IMR-90 (cell line): ENCODE measurements at regions not wholly inside any gene's neighbourhood (a gene's known extent, or its start where the extent isn't known, plus 50 kb on each side); places are given as distances from the start of the nearest gene placed in this dataset.

Experiments
- ATAC-seq: fragments of 200-7000 bp; cut with Tn5 transposase; 2 replicates; pipeline ENCODE4 v1.9.1; 2020; ENCODE audit warnings: low read depth, mild to moderate bottlenecking, moderate library complexity
- BruUV-seq: library from RNA; stranded (reverse); fragments of 400-500 nt; replicated peaks from 2 replicates; lab custom pipeline; 2021; lab: Mats Ljungman, UMichigan
- CTCF ChIA-PET: fragments of 300-600 bp; formaldehyde crosslinking; extraction: SDS; loops from one replicate; lab custom pipeline; 2021; ENCODE audit warnings: antibody characterized with exemption; lab: Yijun Ruan, JAX
- POLR2A ChIA-PET: fragments of 300-600 bp; sonication (Branson Sonifier 250); formaldehyde crosslinking; loops from one replicate; lab custom pipeline; 2022; ENCODE audit warnings: antibody characterized with exemption; ENCODE audit not compliant: unreplicated experiment; lab: Charles Lee
- DNase-seq: peaks from one replicate; pipeline ENCODE4 v3.0.0; 2013
- H2AFZ ChIP-seq: replicated peaks from 2 replicates; pipeline ENCODE3; 2013; ENCODE audit warnings: low read length, mild to moderate bottlenecking; ENCODE audit not compliant: poor library complexity
- H2AK5ac ChIP-seq: 2 replicates; pipeline ENCODE4 v1.6.1; 2013; ENCODE audit warnings: low read depth, low read length, inconsistent platforms
- H2AK9ac ChIP-seq: replicated peaks from 2 replicates; pipeline ENCODE3; 2013; ENCODE audit warnings: mild to moderate bottlenecking, low read depth, low read length, moderate library complexity; ENCODE audit not compliant: poor library complexity
- H2BK120ac ChIP-seq: 2 replicates; pipeline ENCODE4 v1.6.1; 2013; ENCODE audit warnings: low read depth, low read length, inconsistent platforms
- H2BK15ac ChIP-seq: 3 replicates; pipeline ENCODE4 v1.6.1; 2013; ENCODE audit warnings: low read depth, low read length, inconsistent platforms
- H2BK20ac ChIP-seq: 2 replicates; pipeline ENCODE4 v1.6.1; 2013; ENCODE audit warnings: low read depth, mild to moderate bottlenecking, inconsistent platforms, low read length, moderate library complexity
- H2BK5ac ChIP-seq: 2 replicates; pipeline ENCODE4 v1.6.1; 2013; ENCODE audit warnings: mild to moderate bottlenecking, low read depth, low read length, inconsistent platforms; ENCODE audit not compliant: poor library complexity, severe bottlenecking
- H3K14ac ChIP-seq: replicated peaks from 2 replicates; pipeline ENCODE4 v1.6.1; 2013; ENCODE audit warnings: low read depth, low read length, inconsistent platforms
- H3K18ac ChIP-seq: 2 replicates; pipeline ENCODE4 v1.6.1; 2013; ENCODE audit warnings: low read depth, low read length, control low read depth
- H3K23ac ChIP-seq: 2 replicates; pipeline ENCODE4 v1.6.1; 2013; ENCODE audit warnings: low read depth, low read length, inconsistent platforms
- H3K27ac ChIP-seq: 2 replicates; pipeline ENCODE4 v1.5.1; 2013; ENCODE audit warnings: mild to moderate bottlenecking, control low read depth, low read length; ENCODE audit not compliant: insufficient read depth
- H3K27me3 ChIP-seq: 2 replicates; pipeline ENCODE4 v1.6.1; 2013; ENCODE audit warnings: low read length; ENCODE audit not compliant: control insufficient read depth, insufficient read depth
- H3K36me3 ChIP-seq: 2 replicates; pipeline ENCODE4 v1.6.1; 2013; ENCODE audit warnings: low read length, mixed read lengths; ENCODE audit not compliant: control insufficient read depth, insufficient read depth
- H3K4ac ChIP-seq: 2 replicates; pipeline ENCODE4 v1.6.1; 2013; ENCODE audit warnings: low read depth, low read length, inconsistent platforms
- H3K4me1 ChIP-seq: 2 replicates; pipeline ENCODE4 v1.6.1; 2013; ENCODE audit warnings: low read length, mixed read lengths; ENCODE audit not compliant: control insufficient read depth, insufficient read depth
- H3K4me2 ChIP-seq: 2 replicates; pipeline ENCODE4 v1.6.1; 2013; ENCODE audit warnings: low read depth, mild to moderate bottlenecking, control low read depth, low read length, moderate library complexity
- H3K4me3 ChIP-seq: 2 replicates; pipeline ENCODE4 v1.5.1; 2013; ENCODE audit warnings: low read depth, mild to moderate bottlenecking, control low read depth, low read length, moderate library complexity; ENCODE audit not compliant: insufficient read depth
- H3K56ac ChIP-seq: 2 replicates; pipeline ENCODE4 v1.6.1; 2013; ENCODE audit warnings: low read length, inconsistent platforms; ENCODE audit not compliant: insufficient read depth; ENCODE audit errors: extremely low read depth
- H3K79me1 ChIP-seq, 2 experiments: 2 replicates each; pipeline ENCODE4 v1.6.1; 2013; ENCODE audit warnings: low read length in 2 of 2, inconsistent platforms in 1 of 2, low read depth in 1 of 2
- H3K9ac ChIP-seq: 2 replicates; pipeline ENCODE4 v1.6.1; 2013; ENCODE audit warnings: low read depth, low read length, control low read depth
- H3K9me1 ChIP-seq: 2 replicates; pipeline ENCODE4 v1.6.1; 2013; ENCODE audit warnings: low read length, inconsistent platforms; ENCODE audit not compliant: insufficient read depth
- H3K9me3 ChIP-seq: 2 replicates; pipeline ENCODE4 v1.6.1; 2013; ENCODE audit warnings: low read length; ENCODE audit not compliant: control insufficient read depth, insufficient read depth
- H4K20me1 ChIP-seq: 2 replicates; pipeline ENCODE4 v1.6.1; 2013; ENCODE audit warnings: low read length, inconsistent platforms; ENCODE audit not compliant: insufficient read depth
- H4K5ac ChIP-seq: 2 replicates; pipeline ENCODE4 v1.6.1; 2013; ENCODE audit warnings: mild to moderate bottlenecking, low read depth, low read length, control low read depth
- H4K8ac ChIP-seq, 2 experiments: 2 replicates each; pipeline ENCODE4 v1.6.1; 2013; ENCODE audit warnings: low read depth in 2 of 2, low read length in 2 of 2, control low read depth in 1 of 2, inconsistent platforms in 1 of 2
- H4K91ac ChIP-seq: 2 replicates; pipeline ENCODE4 v1.6.1; 2013; ENCODE audit warnings: low read depth, low read length, inconsistent platforms; ENCODE audit not compliant: insufficient read depth
- BHLHE40 ChIP-seq: fragments of 150-350 bp; IDR thresholded peaks from 2 replicates; pipeline ENCODE4 v1.6.1; 2016; ENCODE audit warnings: mild to moderate bottlenecking, low read depth, low read length
- CEBPB ChIP-seq: IDR thresholded peaks from 2 replicates; pipeline ENCODE4 v1.6.1; 2012; ENCODE audit warnings: low read depth, low read length, improper control_type of control experiment
- CHD1 ChIP-seq: IDR thresholded peaks from 2 replicates; pipeline ENCODE4 v1.6.1; 2012; ENCODE audit warnings: low read depth, low read length, improper control_type of control experiment
- CTCF ChIP-seq: conservative IDR thresholded peaks from 2 replicates; pipeline ENCODE4 v1.5.1; 2012; ENCODE audit warnings: mild to moderate bottlenecking, low read depth, low read length, improper control_type of control experiment
- FOS ChIP-seq: fragments of 150-350 bp; IDR thresholded peaks from 2 replicates; pipeline ENCODE4 v1.6.1; 2016; ENCODE audit warnings: low read depth, low read length
- MAFK ChIP-seq: IDR thresholded peaks from 2 replicates; pipeline ENCODE4 v1.6.1; 2012; ENCODE audit warnings: low read depth, low read length, improper control_type of control experiment
- MAZ ChIP-seq: IDR thresholded peaks from 2 replicates; pipeline ENCODE4 v1.6.1; 2012; ENCODE audit warnings: low read depth, mild to moderate bottlenecking, low read length, improper control_type of control experiment, moderate library complexity, borderline replicate concordance
- MXI1 ChIP-seq: IDR thresholded peaks from 2 replicates; pipeline ENCODE4 v1.6.1; 2012; ENCODE audit warnings: low read depth, mild to moderate bottlenecking, low read length, moderate library complexity, borderline replicate concordance
- NFE2L2 ChIP-seq: fragments of 150-350 bp; IDR thresholded peaks from 2 replicates; pipeline ENCODE4 v1.6.1; 2016; ENCODE audit warnings: low read depth, mild to moderate bottlenecking, low read length
- POLR2A ChIP-seq: IDR thresholded peaks from 2 replicates; pipeline ENCODE4 v1.6.1; 2012; ENCODE audit warnings: mild to moderate bottlenecking, low read depth, low read length
- RAD21 ChIP-seq: IDR thresholded peaks from 2 replicates; pipeline ENCODE4 v1.6.1; 2012; ENCODE audit warnings: low read length, improper control_type of control experiment
- RCOR1 ChIP-seq: IDR thresholded peaks from 2 replicates; pipeline ENCODE4 v1.6.1; 2012; ENCODE audit warnings: mild to moderate bottlenecking, low read length, improper control_type of control experiment; ENCODE audit not compliant: insufficient replicate concordance
- RFX5 ChIP-seq: IDR thresholded peaks from 2 replicates; pipeline ENCODE4 v1.8.0; 2012; ENCODE audit warnings: low read depth, mild to moderate bottlenecking, low read length, moderate library complexity
- SMC3 ChIP-seq: fragments of 150-350 bp; IDR thresholded peaks from 2 replicates; pipeline ENCODE4 v1.6.1; 2016; ENCODE audit warnings: low read depth, mild to moderate bottlenecking, antibody characterized with exemption, low read length, moderate library complexity
- USF2 ChIP-seq: fragments of 150-350 bp; IDR thresholded peaks from 2 replicates; pipeline ENCODE4 v1.6.1; 2017; ENCODE audit warnings: mild to moderate bottlenecking, antibody characterized with exemption, low read length, low read depth
- WGBS, 2 experiments: methylation state at CpG; one replicate each; pipeline versions ENCODE4 v1.1.5 to v1.1.7; 2013; ENCODE audit warnings: missing lambda C conversion rate in 2 of 2; ENCODE audit not compliant: insufficient read length in 1 of 2; ENCODE audit errors: extremely low coverage in 2 of 2; 5-methylcytosine and 5-hydroxymethylcytosine counted together
- dilution Hi-C: fragments of 300-500 bp; cut with HindIII; formaldehyde crosslinking; loops from one replicate; pipeline ENCODE4 v1.14.3; 2018; ENCODE audit warnings: low sequenced_read_pairs; ENCODE audit not compliant: unreplicated experiment
- in situ Hi-C: fragments of 300-500 bp; cut with MboI; formaldehyde crosslinking; loops from 3 replicates; pipeline ENCODE4 v1.14.3; 2019; ENCODE audit warnings: low sequenced_read_pairs, inconsistent platforms, mixed read lengths
- intact Hi-C: fragments of 100-400 bp; cut with micrococcal nuclease; formaldehyde crosslinking; loops from 2 replicates; pipeline ENCODE4 v1.10.0; 2022
- TF ChIP-seq, protein P1 (sequence below): fragments of 150-350 bp; IDR thresholded peaks from 2 replicates; pipeline ENCODE4 v1.6.1; 2016; ENCODE audit warnings: low read depth, mild to moderate bottlenecking, low read length, moderate library complexity, borderline replicate concordance

DNA sequence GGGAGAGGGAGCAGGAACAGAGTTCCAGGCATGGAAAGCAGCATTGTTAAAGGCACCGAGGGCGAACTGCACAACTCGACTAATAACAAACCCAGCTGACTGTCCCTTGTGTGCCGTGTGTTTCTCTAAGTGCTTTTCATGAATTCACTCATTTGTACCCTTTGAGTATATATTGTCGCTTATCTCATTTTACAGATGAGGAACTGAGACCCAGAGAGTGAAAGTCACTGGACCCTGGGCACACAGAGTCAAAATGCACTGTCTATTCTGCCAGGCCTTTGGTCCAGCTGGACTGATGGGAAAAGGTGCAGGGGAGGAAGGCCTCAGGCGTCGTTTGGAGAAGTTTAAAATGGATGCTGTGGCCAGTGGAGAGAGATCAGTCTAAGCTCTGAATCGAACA lies 100.7 kb upstream of the GRIK3 start:
- in situ Hi-C loops (no loop called here), intact Hi-C loops (no loop called here), dilution Hi-C loops (no loop called here)
- Histone ChIP-seq H4K5ac (no peak overlapping the region), H3K4me3 (no peak overlapping the region), H3K79me1 (no peaks in the 10 kb centered on the region), H3K4ac (no peak overlapping the region), H3K4me1 (no peaks in the 10 kb centered on the region), H2AK5ac (no peak overlapping the region), H3K27ac (no peak overlapping the region), H3K36me3 (no peaks in the 10 kb centered on the region), H3K14ac (no peak overlapping the region), H2BK15ac (no peak overlapping the region), H3K9me1 (no peaks in the 10 kb centered on the region), H3K4me2 (no peak overlapping the region), H3K56ac (no peak overlapping the region), H3K9ac (no peak overlapping the region), H4K91ac (no peak overlapping the region), H4K8ac (no peak overlapping the region), H3K23ac (no peak overlapping the region), H2BK20ac (no peak overlapping the region), H3K18ac (no peak overlapping the region), H2BK5ac (no peak overlapping the region), H3K27me3 (no peaks in the 10 kb centered on the region), H2AFZ (no peak overlapping the region), H3K9me3 (no peaks in the 10 kb centered on the region; the same call in 1 of the 2 replicates), H4K20me1 (no peaks in the 10 kb centered on the region), H2AK9ac (no peak overlapping the region), H2BK120ac (no peak overlapping the region)
- WGBS, 2 experiments = 20% methylated on average over 1 of the region's 8 CpGs; no CpG with 5 or more reads in 1 of the 2 experiments
- BruUV-seq = no TSS peak
- ATAC-seq (no peak), DNase-seq (no peak)
- CTCF ChIA-PET = no interaction called here
- POLR2A ChIA-PET = no interaction called here
- TF ChIP-seq CEBPB = no peak
- TF ChIP-seq RCOR1 = no peak
- no peak for TF ChIP-seq MAZ
- TF ChIP-seq SMC3 = no peak
- TF ChIP-seq, protein P1, sequence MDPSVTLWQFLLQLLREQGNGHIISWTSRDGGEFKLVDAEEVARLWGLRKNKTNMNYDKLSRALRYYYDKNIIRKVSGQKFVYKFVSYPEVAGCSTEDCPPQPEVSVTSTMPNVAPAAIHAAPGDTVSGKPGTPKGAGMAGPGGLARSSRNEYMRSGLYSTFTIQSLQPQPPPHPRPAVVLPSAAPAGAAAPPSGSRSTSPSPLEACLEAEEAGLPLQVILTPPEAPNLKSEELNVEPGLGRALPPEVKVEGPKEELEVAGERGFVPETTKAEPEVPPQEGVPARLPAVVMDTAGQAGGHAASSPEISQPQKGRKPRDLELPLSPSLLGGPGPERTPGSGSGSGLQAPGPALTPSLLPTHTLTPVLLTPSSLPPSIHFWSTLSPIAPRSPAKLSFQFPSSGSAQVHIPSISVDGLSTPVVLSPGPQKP = no peak
- no peak for TF ChIP-seq MAFK
- TF ChIP-seq RAD21 = no peak
- no peak for TF ChIP-seq USF2
- no peak for TF ChIP-seq NFE2L2
- no peak for TF ChIP-seq RFX5
- no peak for TF ChIP-seq CTCF
- TF ChIP-seq FOS = no peak
- TF ChIP-seq CHD1 = no peak
- no peak for TF ChIP-seq POLR2A
- TF ChIP-seq MXI1 = no peak
- no peak for TF ChIP-seq BHLHE40
